Adrenal gland (tissue), 5 donors: ENCODE measurements at regions not wholly inside any gene's neighbourhood (a gene's known extent, or its start where the extent isn't known, plus 50 kb on each side); places are given as distances from the start of the nearest gene placed in this dataset.

Experiments used
- POLR2A ChIP-seq, 2 donors: fragments of 450-650 bp; IDR thresholded peaks; one replicate each; pipeline ENCODE4 v1.6.1; 2017; ENCODE audit warnings: antibody characterized with exemption in 2 of 2, mild to moderate bottlenecking in 2 of 2, moderate library complexity in 1 of 2
- TF ChIP-seq, protein P1 (sequence below), 6 experiments: fragments of 450-650 bp in 4 of 6; fragments of 200-600 bp in 2 of 6; sonication (generic) in 1 of 6; IDR thresholded peaks; 1 replicate in 5 of 6; 2 replicates in 1 of 6; pipeline versions ENCODE4 v1.5.1 to v1.8.0; 2016 to 2021; ENCODE audit warnings: antibody characterized with exemption in 6 of 6, mild to moderate bottlenecking in 2 of 6, moderate library complexity in 1 of 6
- donor health status: DM: no; HTN: no; CAD: no.

GRCh38 chr12:115443351-115443938 is 759.5 kb upstream of the TBX3 start:
- TF ChIP-seq, protein P1, sequence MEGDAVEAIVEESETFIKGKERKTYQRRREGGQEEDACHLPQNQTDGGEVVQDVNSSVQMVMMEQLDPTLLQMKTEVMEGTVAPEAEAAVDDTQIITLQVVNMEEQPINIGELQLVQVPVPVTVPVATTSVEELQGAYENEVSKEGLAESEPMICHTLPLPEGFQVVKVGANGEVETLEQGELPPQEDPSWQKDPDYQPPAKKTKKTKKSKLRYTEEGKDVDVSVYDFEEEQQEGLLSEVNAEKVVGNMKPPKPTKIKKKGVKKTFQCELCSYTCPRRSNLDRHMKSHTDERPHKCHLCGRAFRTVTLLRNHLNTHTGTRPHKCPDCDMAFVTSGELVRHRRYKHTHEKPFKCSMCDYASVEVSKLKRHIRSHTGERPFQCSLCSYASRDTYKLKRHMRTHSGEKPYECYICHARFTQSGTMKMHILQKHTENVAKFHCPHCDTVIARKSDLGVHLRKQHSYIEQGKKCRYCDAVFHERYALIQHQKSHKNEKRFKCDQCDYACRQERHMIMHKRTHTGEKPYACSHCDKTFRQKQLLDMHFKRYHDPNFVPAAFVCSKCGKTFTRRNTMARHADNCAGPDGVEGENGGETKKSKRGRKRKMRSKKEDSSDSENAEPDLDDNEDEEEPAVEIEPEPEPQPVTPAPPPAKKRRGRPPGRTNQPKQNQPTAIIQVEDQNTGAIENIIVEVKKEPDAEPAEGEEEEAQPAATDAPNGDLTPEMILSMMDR (IDR thresholded peaks at IDR 0.05): no peak
- TF ChIP-seq POLR2A (IDR thresholded peaks at IDR 0.05): no peak
